ENCODE measurements at regions not wholly inside any gene's neighbourhood (a gene's known extent, or its start where the extent isn't known, plus 50 kb on each side); places are given as distances from the start of the nearest gene placed in this dataset.
A peak's percentile ranks its signal among the peaks of the same experiment; 100 is the strongest.

DNA sequence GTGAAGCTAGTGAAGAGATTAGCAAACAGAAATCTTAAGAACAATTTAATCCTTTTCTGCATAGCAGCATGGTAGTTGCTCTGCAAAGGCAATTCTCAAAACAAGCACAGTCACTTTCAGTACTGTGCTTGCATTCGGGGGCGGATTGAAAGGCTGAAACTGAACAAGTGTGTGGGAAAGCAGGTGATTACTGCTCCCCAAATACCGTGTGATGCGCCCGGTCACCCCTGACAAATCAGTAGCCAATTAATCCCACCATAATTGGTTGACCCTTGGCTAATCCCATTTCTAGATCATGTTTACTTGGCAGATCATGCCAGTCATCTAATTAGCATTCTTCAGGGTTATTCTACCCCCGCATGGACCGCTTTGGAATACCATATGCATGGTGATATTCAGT is 76.5 kb upstream of the ADRB1 start:
- peak in 10 of 42 donors; percentile 15 to 60 (median 37) for DNase-seq
- intact Hi-C loops (cut with DNase I), result no loop called here

DNA sequence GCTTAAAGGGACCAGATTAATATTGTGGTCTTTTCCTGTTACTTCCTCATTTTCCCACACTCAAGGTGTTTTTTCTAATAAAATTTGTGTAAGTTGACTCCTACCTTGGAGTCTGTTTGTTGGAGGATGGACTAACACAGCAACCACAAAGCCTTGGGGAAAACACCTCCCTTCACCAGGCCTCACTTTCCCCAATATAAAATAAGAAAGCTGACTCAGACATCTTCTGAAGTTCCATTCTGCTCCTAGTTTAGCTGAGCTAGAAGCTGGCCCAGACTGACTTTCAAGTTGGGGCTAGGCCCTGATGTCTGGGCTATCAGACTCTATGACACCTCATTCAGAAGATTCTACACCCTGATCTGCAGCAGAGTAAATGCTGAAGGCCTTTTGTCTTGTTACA is 73.0 kb upstream of the ADRB1 start:
- intact Hi-C loops (cut with DNase I), result no loop called here
- no peak for DNase-seq

DNA sequence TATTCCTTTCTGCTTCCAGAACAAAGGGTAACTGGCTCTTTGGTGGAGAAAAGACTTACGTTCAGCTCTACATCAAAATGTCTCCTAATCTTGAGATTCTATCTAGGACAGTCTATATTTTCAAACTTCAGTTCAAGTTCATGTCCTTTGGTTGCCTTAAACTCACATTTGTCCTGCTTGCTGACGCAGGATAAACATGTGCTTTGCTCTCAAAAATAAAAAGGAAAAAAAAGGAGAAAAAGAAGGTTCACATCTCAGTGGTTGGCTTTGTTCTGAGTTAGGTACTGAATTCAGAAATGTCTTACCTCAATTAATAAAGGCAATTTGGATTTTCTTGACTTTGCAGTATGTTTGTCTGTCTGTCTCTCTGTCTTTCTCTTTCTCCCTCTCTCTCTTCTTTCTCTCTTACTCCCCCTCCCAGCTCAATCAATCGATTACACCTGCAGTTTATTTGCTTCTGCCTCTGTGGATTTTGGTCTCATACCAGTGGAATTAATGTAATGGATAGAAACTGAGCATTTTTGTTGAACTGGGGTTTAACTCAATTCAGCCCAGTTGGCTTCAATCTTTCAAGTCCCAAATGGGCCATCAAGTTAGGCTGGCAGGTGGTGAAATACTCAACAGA is 72.2 kb upstream of the ADRB1 start:
- no peak for DNase-seq
- intact Hi-C loops (cut with DNase I), result no loop called here

DNA sequence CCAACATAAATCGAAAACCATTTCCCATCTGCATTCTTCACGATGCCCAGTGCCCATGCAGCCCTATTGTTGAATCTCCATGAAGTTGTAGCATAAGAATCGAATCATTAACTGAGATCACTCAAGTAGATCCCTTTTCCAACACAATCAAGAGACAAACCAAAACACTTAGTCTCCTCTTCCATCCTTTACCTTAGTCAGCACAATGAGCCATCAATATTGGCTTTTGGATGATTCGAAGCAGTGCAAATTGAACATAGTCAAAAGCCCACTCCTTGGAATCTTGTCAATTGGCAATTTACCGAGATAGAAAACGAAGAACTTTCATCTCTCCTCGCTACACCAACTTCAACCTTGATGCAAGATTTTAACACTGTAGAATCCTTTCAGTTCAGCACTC is 66.5 kb upstream of the ADRB1 start:
- DNase-seq, result no peak
- intact Hi-C loops (cut with DNase I), result no loop called here

DNA sequence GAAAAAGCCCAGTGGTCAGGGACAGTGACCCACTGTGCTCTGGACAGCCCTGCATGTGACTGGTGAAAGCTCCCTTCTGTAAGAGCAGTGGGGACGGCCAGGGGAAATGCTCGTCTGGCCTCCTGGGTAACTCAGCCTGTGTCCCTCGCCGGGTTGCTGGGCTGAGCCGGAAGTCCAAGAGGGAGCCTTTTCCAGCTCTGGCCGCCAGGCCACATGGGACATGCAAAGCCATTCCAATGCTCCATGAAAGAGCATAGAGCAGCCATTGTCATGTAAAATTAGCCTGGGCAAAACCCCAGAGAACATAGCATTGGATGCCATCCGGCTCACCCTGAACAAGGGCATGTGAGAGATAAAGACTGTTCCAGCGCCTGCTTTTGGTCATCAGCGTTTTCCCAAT is 64.9 kb upstream of the ADRB1 start:
- intact Hi-C loops (cut with DNase I), result no loop called here

DNA sequence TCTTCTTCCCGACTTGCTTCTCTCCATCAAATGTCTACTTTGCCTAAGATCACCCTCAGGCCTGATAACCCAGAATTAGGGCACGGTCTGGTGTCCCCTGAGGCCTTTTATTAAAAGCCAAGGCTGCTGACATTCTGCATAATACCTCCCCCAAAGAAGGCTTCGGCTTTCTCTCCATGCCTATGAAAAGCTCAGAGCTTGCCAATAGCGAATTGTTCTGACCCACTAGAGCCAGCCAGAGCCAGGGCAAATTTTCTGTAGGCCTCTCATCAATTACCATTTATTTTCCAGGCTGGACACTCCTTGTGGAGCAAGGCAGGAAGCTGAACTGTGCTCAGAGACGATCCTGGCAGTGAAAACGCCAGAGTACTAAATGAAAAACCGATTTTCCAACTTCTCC is 64.3 kb upstream of the ADRB1 start:
- intact Hi-C loops (cut with DNase I), result no loop called here
- DNase-seq, result peak in 5 of 42 donors; percentile 17 to 53 (median 30)

More for the DNA sequence above, 64.9 kb upstream of the ADRB1 start:
- DNase-seq, result peak; percentile 35 to 87 (median 66)

DNA sequence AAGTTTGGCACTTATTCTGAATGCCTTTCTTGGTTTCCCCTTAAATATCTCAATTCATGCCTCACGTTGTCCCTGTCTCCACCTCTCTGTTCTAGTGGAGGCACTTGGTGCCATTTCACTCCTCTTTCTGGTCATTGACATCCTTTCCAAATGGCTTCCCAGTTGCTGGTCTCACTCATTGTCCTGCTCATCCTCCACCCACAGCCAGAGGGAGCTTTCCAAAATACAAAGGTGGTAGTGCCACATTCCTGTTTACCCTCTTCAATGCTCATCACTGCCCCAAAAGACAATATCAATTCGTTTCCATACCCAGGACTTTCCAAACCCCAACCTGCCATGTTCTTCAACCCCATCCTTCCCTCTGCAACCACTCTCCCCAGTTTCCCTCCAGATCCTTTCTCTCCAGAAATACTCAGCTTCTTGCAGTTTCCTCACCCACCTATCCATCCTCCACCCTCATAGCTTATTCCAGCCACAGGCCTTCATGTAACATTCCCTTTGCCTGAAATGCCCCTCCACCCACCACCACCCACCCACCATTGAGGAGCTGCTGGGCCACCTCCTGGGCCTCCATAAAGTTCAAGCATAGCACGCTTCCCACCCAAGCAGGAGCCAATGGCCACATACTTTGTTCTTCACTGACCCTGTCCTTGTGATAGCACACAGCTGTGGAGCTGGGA is 63.1 kb upstream of the ADRB1 start:
- intact Hi-C loops (cut with DNase I), result no loop called here
- DNase-seq, result no peak

DNA sequence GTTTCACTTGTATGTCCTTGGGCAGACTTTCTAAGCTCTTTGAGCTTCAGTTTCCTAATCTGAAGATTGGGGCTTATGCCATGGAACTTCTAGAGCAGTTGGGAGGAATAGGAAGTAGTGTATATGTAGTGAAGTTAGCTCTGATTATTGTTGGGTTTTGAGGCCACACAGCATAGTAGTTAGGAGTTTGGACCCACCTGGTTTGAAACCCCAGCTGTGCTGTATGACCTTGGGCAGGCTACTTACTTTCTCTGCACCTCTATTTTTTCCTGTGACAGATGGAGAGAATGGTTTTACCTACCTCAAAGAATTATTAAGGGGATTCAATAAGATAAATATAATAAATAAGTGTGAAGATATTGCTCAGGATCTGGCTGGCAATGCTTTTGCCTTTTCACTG is 61.4 kb upstream of the ADRB1 start:
- DNase-seq, result no peak
- intact Hi-C loops (cut with DNase I), result no loop called here

DNA sequence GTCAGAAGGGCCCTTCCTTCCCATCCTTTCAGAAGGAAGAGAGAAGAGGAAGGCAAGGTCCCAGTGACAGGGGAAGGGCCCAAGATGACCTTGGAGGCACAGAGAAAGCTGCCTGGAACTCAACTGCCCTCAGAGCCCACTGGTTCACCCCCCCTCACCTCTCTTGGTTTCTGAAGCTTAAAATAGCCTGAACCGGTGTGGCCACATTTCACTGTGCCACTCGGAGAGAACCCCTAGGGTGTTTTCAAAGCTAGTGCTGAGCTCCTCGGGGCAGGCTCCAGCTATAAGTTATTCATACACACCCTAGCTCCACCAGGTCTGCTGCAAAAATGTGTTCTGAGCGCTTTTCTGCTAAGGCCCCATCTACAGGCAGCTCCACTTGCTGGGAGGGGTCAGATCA is 60.9 kb upstream of the ADRB1 start:
- intact Hi-C loops (cut with DNase I), result no loop called here
- DNase-seq, result peak in 1 of 42 donors; percentile 17

DNA sequence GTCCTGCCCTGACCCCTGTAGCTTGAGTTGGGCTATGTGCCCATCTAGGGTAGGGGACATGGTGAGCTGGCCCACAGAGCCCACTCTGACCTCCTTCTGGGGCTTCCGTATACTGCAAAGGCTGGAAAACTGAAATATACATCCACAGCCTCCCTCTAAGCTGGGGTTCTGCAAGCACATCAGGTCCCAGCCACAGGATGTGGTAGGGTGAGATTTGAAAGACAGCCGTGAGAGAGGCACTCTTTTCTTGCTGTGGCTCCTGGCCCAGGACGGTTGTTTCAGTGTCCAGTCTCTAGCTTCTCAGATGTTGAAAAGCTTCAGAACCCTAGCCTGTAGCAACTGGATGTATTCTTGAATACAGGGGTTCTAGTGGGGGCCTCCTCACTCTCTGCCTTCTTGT is 60.1 kb upstream of the ADRB1 start:
- no peak for DNase-seq
- intact Hi-C loops (cut with DNase I), result no loop called here

DNA sequence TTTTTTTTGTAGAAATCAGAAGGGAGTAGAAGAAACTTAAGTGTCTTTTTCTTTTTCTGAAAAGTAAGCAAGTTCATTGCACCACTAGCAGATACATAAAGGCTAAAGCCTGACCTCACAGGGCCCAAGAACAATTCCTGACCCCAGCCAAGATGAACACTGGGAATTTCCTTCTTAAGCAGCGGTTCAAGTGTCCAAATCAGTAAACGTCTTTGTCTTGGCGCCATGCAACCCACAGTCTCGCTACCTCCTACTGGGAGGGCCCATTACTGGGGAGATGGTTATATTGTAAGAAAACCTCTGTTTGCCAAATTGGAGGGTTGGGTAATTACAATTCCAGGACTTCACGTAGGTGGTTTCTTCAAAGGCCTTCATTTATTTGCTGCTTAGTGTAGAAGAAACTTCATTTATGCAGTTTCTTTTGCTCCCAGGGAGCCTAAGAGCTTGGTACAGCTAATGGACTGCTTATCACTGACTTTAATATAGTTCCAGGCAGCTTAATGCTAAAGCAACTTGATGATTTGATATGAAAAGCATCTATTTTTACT is 58.3 kb upstream of the ADRB1 start:
- intact Hi-C loops (cut with DNase I), result no loop called here
- no peak for DNase-seq

DNA sequence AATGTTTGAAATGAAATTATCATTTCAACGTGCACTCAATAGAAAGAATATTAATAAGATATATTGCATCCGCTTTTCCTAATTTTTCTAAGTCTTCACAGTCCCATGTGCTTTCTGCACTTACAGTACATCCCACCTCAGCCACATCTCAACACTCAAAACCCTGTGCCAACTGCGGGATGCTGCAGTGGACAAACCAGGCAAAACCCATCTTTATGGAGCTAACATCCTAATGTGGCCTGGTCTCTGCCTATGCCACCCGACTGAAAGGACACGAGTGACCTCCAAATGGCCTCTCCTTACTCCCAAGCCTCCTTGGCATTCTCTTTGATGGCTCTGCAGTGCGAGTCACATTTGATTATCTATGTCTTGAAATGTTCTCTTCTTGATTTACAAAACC is 57.4 kb upstream of the ADRB1 start:
- intact Hi-C loops (cut with DNase I), result no loop called here
- no peak for DNase-seq

DNA sequence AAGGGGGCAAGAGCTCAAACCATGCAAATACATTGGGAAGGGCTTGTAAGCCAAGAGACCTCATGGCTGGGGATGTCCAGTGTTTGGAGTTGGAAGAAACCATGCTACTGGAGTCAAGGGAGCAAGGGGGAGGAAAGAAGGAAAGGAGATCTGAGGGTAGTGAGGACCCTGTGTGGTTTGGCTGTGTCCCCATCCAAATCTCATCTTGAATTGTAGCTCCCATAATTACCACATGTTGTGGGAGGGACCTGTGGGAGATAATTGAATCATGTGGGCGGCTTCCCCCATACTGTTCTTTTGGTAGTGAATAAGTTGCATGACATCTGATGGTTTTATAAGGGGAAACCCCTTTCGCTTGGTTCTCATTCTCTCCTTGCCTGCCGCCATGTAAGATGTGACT is 56.5 kb upstream of the ADRB1 start:
- intact Hi-C loops (cut with DNase I), result no loop called here

DNA sequence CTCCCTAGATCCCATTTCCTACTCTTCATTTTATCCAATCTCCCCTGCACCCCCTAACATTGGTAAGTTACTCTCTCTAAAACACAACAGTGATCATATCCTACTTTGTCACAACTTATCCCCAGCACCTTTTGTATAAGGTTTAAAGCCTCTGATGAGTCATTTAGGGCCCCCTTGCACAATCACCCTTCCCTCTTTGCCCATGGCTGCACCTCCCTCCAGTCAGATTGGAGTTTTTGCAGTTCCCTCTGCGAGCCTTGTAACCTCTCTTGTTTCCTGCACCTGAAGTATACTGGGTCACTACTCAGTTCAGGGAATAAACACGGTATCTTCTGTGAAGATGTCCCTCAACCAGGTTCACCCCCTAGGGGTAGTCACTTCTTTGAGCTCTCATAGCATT is 55.9 kb upstream of the ADRB1 start:
- intact Hi-C loops (cut with DNase I), result no loop called here
- DNase-seq, result peak in 12 of 42 donors; percentile 24 to 59 (median 37)

More for the DNA sequence above, 56.5 kb upstream of the ADRB1 start:
- no peak for DNase-seq

DNA sequence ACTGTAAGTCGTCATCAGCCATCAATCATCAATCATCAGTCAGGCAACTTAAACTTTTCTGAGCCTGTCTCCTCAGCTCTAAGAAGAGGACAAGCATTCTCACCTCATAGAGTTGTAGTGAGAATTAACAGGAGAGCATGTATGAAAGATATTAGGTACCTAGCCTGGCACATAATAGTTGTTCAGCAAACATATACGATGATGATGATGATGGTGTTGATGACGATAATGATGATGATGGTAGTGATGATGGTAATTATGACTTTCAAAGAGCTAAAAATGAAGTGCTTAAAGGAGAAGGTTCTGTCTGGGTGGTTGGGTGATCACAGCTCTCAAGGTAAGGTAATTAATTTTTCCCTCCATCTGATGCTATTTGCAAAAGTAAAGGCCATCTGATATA is 55.1 kb upstream of the ADRB1 start:
- DNase-seq, result no peak
- intact Hi-C loops (cut with DNase I), result no loop called here

DNA sequence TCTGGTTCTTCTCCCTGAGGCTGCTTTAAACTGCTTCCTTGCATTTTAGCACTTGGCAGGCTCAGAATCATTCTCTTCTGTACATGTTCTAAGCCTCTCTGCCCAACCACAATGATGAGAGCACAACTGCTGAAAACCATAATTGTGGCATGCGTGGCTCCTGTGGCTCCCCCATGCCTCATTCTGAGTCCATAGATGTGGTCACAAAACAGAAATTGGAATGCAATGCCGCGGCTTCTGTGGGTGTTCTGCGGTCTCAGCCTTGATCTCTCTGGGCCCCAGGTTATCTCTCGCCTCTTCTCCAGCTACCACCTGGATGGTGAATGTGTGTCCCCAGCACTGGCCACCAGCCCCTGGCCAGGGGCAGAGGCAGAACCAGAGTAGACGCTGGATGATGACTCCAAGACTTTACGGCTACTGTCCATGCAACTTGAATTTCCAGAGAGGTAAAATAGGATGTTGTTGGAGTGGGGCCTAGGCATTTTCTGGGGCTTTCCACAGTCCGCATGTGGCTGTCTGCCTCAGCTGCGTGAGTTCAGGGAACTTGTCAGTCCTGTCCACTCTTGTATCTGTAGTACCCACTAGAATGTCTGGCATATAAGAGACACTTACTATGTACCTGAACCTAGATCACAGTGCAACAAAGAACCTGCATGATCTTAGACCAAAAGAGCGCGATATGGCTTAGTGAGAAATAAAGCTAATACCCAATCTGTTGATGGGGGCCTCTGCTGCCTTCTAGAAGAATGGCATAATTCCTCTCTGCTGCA is 52.4 kb upstream of the ADRB1 start:
- DNase-seq, result no peak
- intact Hi-C loops (cut with DNase I), result no loop called here

DNA sequence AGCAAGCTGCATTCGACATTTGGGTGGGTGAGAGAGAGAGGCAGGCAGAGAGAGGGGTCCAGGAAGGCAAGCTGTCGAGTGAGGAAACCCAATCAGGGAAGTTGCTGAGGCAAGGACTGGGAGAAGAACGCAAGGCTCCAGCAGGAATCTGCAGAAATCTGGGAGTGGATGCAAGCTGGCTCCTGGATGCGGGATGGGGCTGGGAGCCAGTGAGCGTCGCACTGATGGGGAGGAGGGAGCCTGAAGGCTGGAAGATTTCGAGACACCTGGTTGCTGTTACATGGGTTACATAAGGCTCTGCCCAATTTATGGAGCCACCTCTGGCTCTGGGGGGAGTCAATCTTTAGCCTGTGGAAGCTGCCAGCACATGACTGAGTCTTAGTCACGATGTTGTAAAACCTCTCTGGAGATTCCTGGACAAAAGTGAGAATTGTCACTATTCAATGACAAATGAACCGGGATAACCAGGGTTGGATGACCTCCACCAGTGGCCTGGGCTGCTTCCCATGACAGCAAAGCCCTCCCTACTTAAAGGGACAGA is 51.1 kb upstream of the ADRB1 start:
- no peak for DNase-seq
- intact Hi-C loops (cut with DNase I), result no loop called here

DNA sequence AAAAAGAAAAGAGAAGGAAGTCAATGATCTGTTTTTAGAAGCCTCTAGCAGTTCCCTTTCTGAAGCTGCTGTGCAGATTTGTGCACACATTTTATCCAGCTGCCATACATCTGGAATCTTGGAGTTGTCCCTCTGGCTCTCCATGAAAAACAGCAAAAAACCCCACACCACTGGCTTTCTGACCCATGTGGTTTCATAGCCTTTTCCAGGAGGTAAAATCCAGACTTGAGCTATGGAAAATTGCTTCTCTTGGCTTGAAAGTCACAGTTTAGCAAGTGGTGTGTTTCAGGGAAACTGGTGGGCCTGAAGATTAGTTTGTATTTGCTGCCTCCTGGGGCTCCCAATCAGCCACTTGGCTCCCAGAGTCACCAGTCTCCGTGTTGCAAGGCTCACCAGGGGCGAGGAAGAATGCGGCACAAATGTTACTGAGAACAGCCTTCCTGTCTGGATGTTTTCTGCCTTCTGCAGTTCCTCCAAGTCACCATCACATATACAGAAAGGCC is 50.1 kb upstream of the ADRB1 start:
- intact Hi-C loops (cut with DNase I), result no loop called here
- DNase-seq, result peak in 2 of 42 donors; percentile 3 to 8
